NB4 (cell line): ENCODE measurements at regions not wholly inside any gene's neighbourhood (a gene's known extent, or its start where the extent isn't known, plus 50 kb on each side); places are given as distances from the start of the nearest gene placed in this dataset.
"Not testable (repeated sequence)": the region's sequence is repeated elsewhere in the genome, so short reads cannot be mapped to it uniquely, and the experiment has no call there.

Experiments used
- DNase-seq: peaks from one replicate; pipeline ENCODE4 v3.0.0; 2010; ENCODE audit warnings: low read depth
- H3K4me3 ChIP-seq: one replicate; pipeline ENCODE4 v1.5.1; 2011; ENCODE audit warnings: mild to moderate bottlenecking, low read depth, low read length, moderate library complexity
- CTCF ChIP-seq: IDR thresholded peaks from one replicate; pipeline ENCODE4 v1.5.1; 2012; ENCODE audit warnings: low read depth, low read length
- MAX ChIP-seq: IDR thresholded peaks from 2 replicates; pipeline ENCODE4 v1.6.1; 2011; ENCODE audit warnings: low read depth, low read length
- MYC ChIP-seq: IDR thresholded peaks from 2 replicates; pipeline ENCODE4 v1.6.1; 2011; ENCODE audit warnings: low read depth, low read length
- POLR2A ChIP-seq: IDR thresholded peaks from 2 replicates; pipeline ENCODE4 v1.6.1; 2011; ENCODE audit warnings: mild to moderate bottlenecking; ENCODE audit not compliant: insufficient read length; ENCODE audit errors: extremely low read depth

GRCh38 chr12:114073076-114073475 lies 107.0 kb upstream of the RBM19 start:
- TF ChIP-seq CTCF, result no peak
- TF ChIP-seq MYC, result no peak
- TF ChIP-seq POLR2A, result no peak
- no peak for TF ChIP-seq MAX
- DNase-seq, result no peak
- no peak overlapping the region for H3K4me3 ChIP-seq

- H3K4me3 ChIP-seq, result no peak overlapping the region
- DNase-seq, result no peak
- TF ChIP-seq POLR2A, result no peak
These were observed 103.4 kb upstream of the RBM19 start for GRCh38 chr12:114069507-114069906.

- no peak for TF ChIP-seq CTCF
- no peak for TF ChIP-seq POLR2A
- TF ChIP-seq MAX, result no peak
- no peak for TF ChIP-seq MYC
- DNase-seq, result no peak
- H3K4me3 ChIP-seq, result no peak overlapping the region
These were observed 98.4 kb upstream of the RBM19 start for GRCh38 chr12:114064497-114064896.

GRCh38 chr12:114064034-114064433 lies 97.9 kb upstream of the RBM19 start:
- DNase-seq, H3K4me3 ChIP-seq: not testable (repeated sequence)

- H3K4me3 ChIP-seq, result no peak overlapping the region
- TF ChIP-seq MAX, result no peak
- TF ChIP-seq POLR2A, result no peak
- TF ChIP-seq MYC, result no peak
- no peak for TF ChIP-seq CTCF
- DNase-seq, result no peak
These were observed 97.3 kb upstream of the RBM19 start for GRCh38 chr12:114063435-114063834.

GRCh38 chr12:114056351-114056750 lies 90.2 kb upstream of the RBM19 start:
- not testable (repeated sequence) for H3K4me3 ChIP-seq, DNase-seq

- TF ChIP-seq MAX (no peak), MYC (no peak), CTCF (no peak), POLR2A (no peak)
- DNase-seq, result no peak
- no peak overlapping the region for H3K4me3 ChIP-seq
These were observed 88.9 kb upstream of the RBM19 start for GRCh38 chr12:114054982-114055381.
